VCaP (cell line): ENCODE measurements at regions not wholly inside any gene's neighbourhood (a gene's known extent, or its start where the extent isn't known, plus 50 kb on each side); places are given as distances from the start of the nearest gene placed in this dataset.
A peak's percentile ranks its signal among the peaks of the same experiment; 100 is the strongest.
"Not testable (repeated sequence)": the region's sequence is repeated elsewhere in the genome, so short reads cannot be mapped to it uniquely, and the experiment has no call there.

Experiments used
- H3K27ac ChIP-seq: fragments of 450-650 bp; 2 replicates; pipeline ENCODE4 v1.5.1; 2017
- CTCF ChIP-seq: fragments of 450-650 bp; conservative IDR thresholded peaks from 2 replicates; pipeline ENCODE4 v1.5.1; 2017; ENCODE audit warnings: mild to moderate bottlenecking, moderate library complexity

- TF ChIP-seq CTCF = no peak
- no peak overlapping the region for H3K27ac ChIP-seq
Measured at GRCh38 chr6:165263-165662, 127.0 kb upstream of the DUSP22 start.

- no peak overlapping the region for H3K27ac ChIP-seq
Measured at GRCh38 chr6:165906-166305, 126.4 kb upstream of the DUSP22 start.

GRCh38 chr6:168865-169455, 123.3 kb upstream of the DUSP22 start:
- H3K27ac ChIP-seq = no peak overlapping the region
- TF ChIP-seq CTCF = peak; percentile 33

More at GRCh38 chr6:165906-166305, 126.4 kb upstream of the DUSP22 start:
- TF ChIP-seq CTCF = no peak

GRCh38 chr6:174036-174435, 118.3 kb upstream of the DUSP22 start:
- TF ChIP-seq CTCF = no peak
- H3K27ac ChIP-seq = no peak overlapping the region

- no peak overlapping the region for H3K27ac ChIP-seq
- no peak for TF ChIP-seq CTCF
Measured at GRCh38 chr6:175680-176079, 116.6 kb upstream of the DUSP22 start.

GRCh38 chr6:176766-177165, 115.5 kb upstream of the DUSP22 start:
- H3K27ac ChIP-seq = no peak overlapping the region
- no peak for TF ChIP-seq CTCF

GRCh38 chr6:178119-178518, 114.2 kb upstream of the DUSP22 start:
- TF ChIP-seq CTCF = no peak
- no peak overlapping the region for H3K27ac ChIP-seq

- H3K27ac ChIP-seq = not testable (repeated sequence)
Measured at GRCh38 chr6:178929-179328, 113.4 kb upstream of the DUSP22 start.
